Glutamatergic neuron (in vitro differentiated cells): ENCODE measurements at regions not wholly inside any gene's neighbourhood (a gene's known extent, or its start where the extent isn't known, plus 50 kb on each side); places are given as distances from the start of the nearest gene placed in this dataset.

Source experiments
- DNase-seq: peaks from one replicate; pipeline ENCODE4 v3.0.0; 2022
- H3K27ac Mint-ChIP-seq: one replicate; pipeline ENCODE4 v1.8.0; 2020; ENCODE audit warnings: mild to moderate bottlenecking, mixed read lengths, inconsistent platforms; ENCODE audit not compliant: unreplicated experiment
- H3K27me3 Mint-ChIP-seq: one replicate; pipeline ENCODE4 v1.8.0; 2020; ENCODE audit warnings: mild to moderate bottlenecking, moderate library complexity, mixed read lengths, inconsistent platforms; ENCODE audit not compliant: unreplicated experiment
- H3K36me3 Mint-ChIP-seq: one replicate; pipeline ENCODE4 v1.8.0; 2020; ENCODE audit warnings: mild to moderate bottlenecking, mixed read lengths, inconsistent platforms; ENCODE audit not compliant: unreplicated experiment
- H3K4me1 Mint-ChIP-seq: one replicate; pipeline ENCODE4 v1.8.0; 2020; ENCODE audit warnings: mild to moderate bottlenecking, low read depth, mixed read lengths, inconsistent platforms; ENCODE audit not compliant: unreplicated experiment
- H3K4me3 Mint-ChIP-seq: one replicate; pipeline ENCODE4 v1.8.0; 2020; ENCODE audit warnings: mild to moderate bottlenecking, mixed read lengths, inconsistent platforms; ENCODE audit not compliant: unreplicated experiment
- H3K9me3 Mint-ChIP-seq: one replicate; pipeline ENCODE4 v1.8.0; 2020; ENCODE audit warnings: mild to moderate bottlenecking, moderate library complexity, mixed read lengths, inconsistent platforms; ENCODE audit not compliant: unreplicated experiment
- CTCF ChIP-seq: fragments of 200-600 bp; sonication (generic); IDR thresholded peaks from one replicate; pipeline ENCODE4 v1.5.0; 2021; ENCODE audit not compliant: partially characterized antibody, unreplicated experiment

- no peak for DNase-seq
- TF ChIP-seq CTCF: no peak
- Mint-ChIP-seq H3K27me3 (no peaks in the 10 kb centered on the region), H3K9me3 (no peaks in the 10 kb centered on the region), H3K4me3 (no peak overlapping the region), H3K4me1 (peaks cover 4% of the 10 kb centered on the region), H3K27ac (no peak overlapping the region), H3K36me3 (no peaks in the 10 kb centered on the region)
These were observed 423.0 kb downstream of the IRS1 start for GRCh38 chr2:226376516-226377180.

- Mint-ChIP-seq H3K27me3 (peaks cover 2% of the 10 kb centered on the region), H3K4me1 (peaks cover 2% of the 10 kb centered on the region), H3K36me3 (no peaks in the 10 kb centered on the region), H3K9me3 (no peaks in the 10 kb centered on the region), H3K4me3 (no peak overlapping the region), H3K27ac (no peak overlapping the region)
- no peak for DNase-seq
- TF ChIP-seq CTCF: no peak
These were observed 432.7 kb downstream of the IRS1 start for GRCh38 chr2:226366920-226367319.

DNA sequence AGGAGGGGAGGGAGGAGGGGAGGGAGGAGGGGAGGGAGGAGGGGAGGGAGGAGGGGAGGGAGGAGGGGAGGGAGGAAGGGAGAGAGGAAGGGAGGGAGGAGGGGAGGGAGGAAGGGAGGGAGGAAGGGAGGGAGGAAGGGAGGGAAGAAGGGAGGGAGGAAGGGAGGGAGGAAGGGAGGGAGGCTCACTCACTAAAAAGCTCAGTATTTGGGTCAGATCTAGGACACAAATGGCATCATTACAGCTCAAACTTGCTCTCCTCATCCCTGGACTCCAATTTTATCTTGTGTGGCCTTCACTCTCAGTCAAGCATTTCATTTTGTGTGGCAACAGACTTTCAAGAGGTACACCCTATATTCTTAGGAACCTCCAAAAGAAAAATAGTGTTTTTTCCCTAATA is 435.4 kb downstream of the IRS1 start:
- no peak overlapping the region for H3K27ac Mint-ChIP-seq

GRCh38 chr2:226362980-226363379 is 436.6 kb downstream of the IRS1 start:
- Mint-ChIP-seq H3K4me3 (no peak overlapping the region), H3K36me3 (no peaks in the 10 kb centered on the region), H3K27ac (no peak overlapping the region), H3K9me3 (peaks cover 2% of the 10 kb centered on the region), H3K27me3 (peaks cover 2% of the 10 kb centered on the region), H3K4me1 (no peaks in the 10 kb centered on the region)
- no peak for DNase-seq
- TF ChIP-seq CTCF: no peak

More for the DNA sequence above, 435.4 kb downstream of the IRS1 start:
- TF ChIP-seq CTCF: no peak
- Mint-ChIP-seq H3K27me3 (peaks cover 2% of the 10 kb centered on the region), H3K4me1 (no peaks in the 10 kb centered on the region), H3K9me3 (peaks cover 2% of the 10 kb centered on the region), H3K4me3 (no peak overlapping the region), H3K36me3 (no peaks in the 10 kb centered on the region)
- DNase-seq: no peak

DNA sequence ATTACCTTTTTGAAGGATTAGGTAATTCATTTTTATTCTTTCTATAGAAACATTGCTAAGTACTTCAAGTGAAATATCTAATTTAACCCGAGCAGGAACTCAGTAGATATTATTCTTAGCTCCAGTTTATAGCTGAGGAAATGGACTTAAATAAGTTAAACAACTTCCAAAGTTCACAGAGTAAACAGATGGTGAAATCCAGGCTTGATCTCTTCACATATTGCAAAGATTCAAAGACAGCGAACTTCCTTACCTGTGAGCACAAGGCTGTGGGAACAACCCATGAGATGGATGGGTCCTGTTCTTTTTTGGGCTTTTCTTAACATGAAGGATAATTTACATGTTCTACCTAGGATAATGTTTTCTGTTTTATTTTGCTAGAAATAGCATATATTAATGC is 439.0 kb downstream of the IRS1 start:
- Mint-ChIP-seq H3K36me3 (no peaks in the 10 kb centered on the region), H3K4me3 (no peak overlapping the region), H3K27ac (no peak overlapping the region), H3K9me3 (peaks cover 2% of the 10 kb centered on the region), H3K27me3 (no peaks in the 10 kb centered on the region), H3K4me1 (no peaks in the 10 kb centered on the region)
- no peak for DNase-seq
- TF ChIP-seq CTCF: no peak
